IPS-20b (cell line): ENCODE measurements at regions not wholly inside any gene's neighbourhood (a gene's known extent, or its start where the extent isn't known, plus 50 kb on each side); places are given as distances from the start of the nearest gene placed in this dataset.

Experiments
- H3K27ac ChIP-seq: one replicate; pipeline ENCODE4 v1.5.1; 2013; ENCODE audit warnings: low read length
- H3K27me3 ChIP-seq: 2 replicates; pipeline ENCODE4 v1.6.1; 2013; ENCODE audit warnings: mild to moderate bottlenecking, low read length, inconsistent platforms; ENCODE audit not compliant: insufficient read depth
- H3K36me3 ChIP-seq: 2 replicates; pipeline ENCODE4 v1.6.1; 2013; ENCODE audit warnings: low read depth, mild to moderate bottlenecking, inconsistent platforms, low read length, moderate library complexity; ENCODE audit not compliant: insufficient read depth
- H3K4me1 ChIP-seq: 2 replicates; pipeline ENCODE4 v1.6.1; 2013; ENCODE audit warnings: mild to moderate bottlenecking, control low read depth, inconsistent platforms, low read length, moderate library complexity; ENCODE audit not compliant: insufficient read depth
- H3K4me3 ChIP-seq: 2 replicates; pipeline ENCODE4 v1.5.1; 2013; ENCODE audit warnings: mild to moderate bottlenecking, low read length, inconsistent platforms
- H3K9ac ChIP-seq: 2 replicates; pipeline ENCODE4 v1.6.1; 2013; ENCODE audit warnings: low read depth, mild to moderate bottlenecking, inconsistent platforms, low read length, moderate library complexity
- H3K9me3 ChIP-seq: 2 replicates; pipeline ENCODE4 v1.6.1; 2013; ENCODE audit warnings: mild to moderate bottlenecking, low read depth, low read length, inconsistent platforms; ENCODE audit not compliant: insufficient read depth

DNA sequence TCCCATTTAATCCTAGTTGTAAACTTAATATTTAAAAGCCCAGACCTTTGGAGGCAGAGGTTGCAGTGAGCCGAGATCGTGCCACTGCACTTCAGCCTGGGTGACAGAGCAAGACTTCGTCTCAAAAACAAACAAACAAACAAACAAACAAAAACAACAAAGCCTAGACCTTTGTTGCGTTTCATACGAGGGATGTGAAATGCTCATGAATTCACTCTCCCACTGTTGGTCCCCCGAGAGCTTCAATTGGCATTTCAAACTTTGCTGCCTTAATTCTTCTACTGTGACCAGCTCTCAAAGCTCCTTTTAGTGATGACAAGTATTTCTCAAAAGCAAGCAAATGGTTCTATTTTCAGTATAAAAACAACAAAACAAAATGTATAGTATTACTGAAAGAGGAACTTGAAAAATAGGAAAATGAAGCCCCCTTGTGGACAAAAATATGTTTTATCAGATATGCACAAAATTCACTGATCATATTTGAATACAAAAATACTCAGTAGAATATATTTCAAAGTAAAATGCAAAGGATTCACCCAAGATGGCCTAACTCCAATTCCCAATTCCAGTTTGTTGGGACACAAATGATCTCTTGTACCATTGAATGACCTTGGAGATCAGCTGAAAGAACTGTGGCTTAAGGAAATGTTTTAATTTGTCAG, 140.4 kb downstream of the ESM1 start:
- Histone ChIP-seq H3K9me3 (no peaks in the 10 kb centered on the region), H3K4me3 (no peak overlapping the region), H3K27ac (no peak overlapping the region), H3K36me3 (no peaks in the 10 kb centered on the region), H3K4me1 (no peaks in the 10 kb centered on the region), H3K9ac (no peak overlapping the region), H3K27me3 (no peaks in the 10 kb centered on the region)

DNA sequence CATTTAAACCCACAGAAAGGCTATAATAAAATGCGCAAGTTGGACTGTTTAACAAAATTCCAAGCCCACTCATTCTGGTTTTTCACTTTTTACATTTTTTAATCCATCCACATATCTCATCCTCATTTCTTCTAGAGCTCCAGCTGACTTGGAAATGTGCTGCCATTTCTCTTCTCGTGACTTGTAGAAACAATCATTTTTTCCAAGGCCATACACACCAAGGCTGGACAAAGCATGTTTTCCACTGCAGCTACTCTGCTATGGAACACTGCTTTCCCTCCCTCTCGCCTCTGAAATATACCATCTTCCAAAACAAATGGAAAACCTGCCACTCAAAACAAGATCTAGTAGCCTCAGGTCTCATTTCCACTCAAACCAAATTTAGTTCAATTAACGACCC, 141.1 kb downstream of the ESM1 start:
- H3K9ac ChIP-seq, result no peak overlapping the region
- no peak overlapping the region for H3K4me3 ChIP-seq
- H3K4me1 ChIP-seq, result no peaks in the 10 kb centered on the region
- no peaks in the 10 kb centered on the region for H3K9me3 ChIP-seq
- H3K36me3 ChIP-seq, result no peaks in the 10 kb centered on the region
- H3K27me3 ChIP-seq, result no peaks in the 10 kb centered on the region
- H3K27ac ChIP-seq, result no peak overlapping the region

- Histone ChIP-seq H3K27me3 (no peaks in the 10 kb centered on the region), H3K9me3 (no peaks in the 10 kb centered on the region), H3K4me1 (no peaks in the 10 kb centered on the region), H3K36me3 (no peaks in the 10 kb centered on the region), H3K27ac (no peak overlapping the region), H3K4me3 (no peak overlapping the region), H3K9ac (no peak overlapping the region)
Observed at GRCh38 chr5:54841481-54841880, 143.9 kb downstream of the ESM1 start.

- Histone ChIP-seq H3K4me1 (no peaks in the 10 kb centered on the region), H3K27ac (no peak overlapping the region), H3K27me3 (no peaks in the 10 kb centered on the region), H3K9me3 (no peaks in the 10 kb centered on the region), H3K9ac (no peak overlapping the region), H3K4me3 (no peak overlapping the region), H3K36me3 (no peaks in the 10 kb centered on the region)
Observed at GRCh38 chr5:54838843-54839242, 146.6 kb downstream of the ESM1 start.

GRCh38 chr5:54837981-54838380, 147.4 kb downstream of the ESM1 start:
- no peaks in the 10 kb centered on the region for H3K27me3 ChIP-seq
- no peaks in the 10 kb centered on the region for H3K4me1 ChIP-seq
- H3K36me3 ChIP-seq, result no peaks in the 10 kb centered on the region
- no peaks in the 10 kb centered on the region for H3K9me3 ChIP-seq
- no peak overlapping the region for H3K4me3 ChIP-seq
- no peak overlapping the region for H3K27ac ChIP-seq
- no peak overlapping the region for H3K9ac ChIP-seq

GRCh38 chr5:54837093-54837492, 148.3 kb downstream of the ESM1 start:
- Histone ChIP-seq H3K4me3 (no peak overlapping the region), H3K27ac (no peak overlapping the region), H3K4me1 (no peaks in the 10 kb centered on the region), H3K9me3 (no peaks in the 10 kb centered on the region), H3K9ac (no peak overlapping the region), H3K27me3 (no peaks in the 10 kb centered on the region), H3K36me3 (no peaks in the 10 kb centered on the region)

DNA sequence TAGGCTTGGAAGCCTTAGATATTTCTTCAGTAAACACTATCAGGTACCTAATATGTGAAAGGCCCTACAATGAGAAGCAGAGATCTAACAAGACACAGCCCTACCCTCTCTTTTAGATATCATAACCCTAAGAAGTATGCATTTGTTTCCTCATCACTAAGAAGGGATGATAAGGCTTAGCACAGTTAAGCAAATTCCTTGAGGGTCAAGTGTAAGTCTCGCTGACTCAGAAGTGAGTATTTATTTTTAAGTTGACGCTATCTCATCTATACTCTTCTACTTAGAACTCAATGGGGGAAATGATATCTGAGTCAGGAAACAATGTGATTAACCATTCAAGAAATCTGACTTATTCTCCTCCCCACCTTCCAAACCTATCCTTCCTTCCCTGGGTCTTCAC, 149.7 kb downstream of the ESM1 start:
- no peaks in the 10 kb centered on the region for H3K9me3 ChIP-seq
- no peak overlapping the region for H3K27ac ChIP-seq
- no peak overlapping the region for H3K4me3 ChIP-seq
- no peaks in the 10 kb centered on the region for H3K36me3 ChIP-seq
- no peaks in the 10 kb centered on the region for H3K27me3 ChIP-seq
- H3K9ac ChIP-seq, result no peak overlapping the region
- no peaks in the 10 kb centered on the region for H3K4me1 ChIP-seq

DNA sequence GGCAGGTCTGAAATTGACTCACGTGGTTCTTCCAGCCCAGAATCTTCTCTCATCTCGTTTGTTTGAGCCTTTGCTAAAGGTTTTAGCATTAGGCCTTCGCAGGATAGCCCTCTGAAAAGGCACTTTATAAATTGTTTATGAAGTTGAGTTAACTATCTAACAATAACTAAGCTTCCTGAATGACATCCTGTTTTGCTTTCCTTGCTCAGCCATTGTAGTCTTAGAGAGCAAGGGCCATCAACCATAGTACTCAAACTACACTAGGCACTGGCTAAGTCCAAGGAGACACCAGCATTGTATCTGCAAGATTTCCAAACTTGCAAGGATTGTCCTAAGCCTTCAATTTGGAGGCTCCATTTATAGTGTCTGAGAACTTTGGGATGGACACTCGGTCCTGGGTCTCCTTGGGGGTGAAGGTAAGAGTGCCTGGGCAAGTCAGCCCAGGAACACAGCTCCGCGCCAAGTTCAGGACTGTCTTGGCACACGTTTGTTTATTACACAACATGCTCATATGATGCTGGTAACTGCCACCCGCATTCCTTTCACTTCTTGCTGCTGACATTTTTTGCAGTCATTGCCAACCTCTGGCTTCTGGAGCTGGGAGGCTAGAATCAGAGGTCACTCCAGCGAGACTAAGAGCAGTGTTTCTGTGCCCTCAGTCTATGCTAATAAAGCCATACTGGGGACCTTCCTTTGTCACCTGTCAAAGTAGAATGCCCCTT, 151.1 kb downstream of the ESM1 start:
- no peak overlapping the region for H3K27ac ChIP-seq
- no peaks in the 10 kb centered on the region for H3K4me1 ChIP-seq
- no peaks in the 10 kb centered on the region for H3K36me3 ChIP-seq
- H3K9ac ChIP-seq, result no peak overlapping the region
- H3K4me3 ChIP-seq, result no peak overlapping the region
- no peaks in the 10 kb centered on the region for H3K9me3 ChIP-seq
- H3K27me3 ChIP-seq, result no peaks in the 10 kb centered on the region

DNA sequence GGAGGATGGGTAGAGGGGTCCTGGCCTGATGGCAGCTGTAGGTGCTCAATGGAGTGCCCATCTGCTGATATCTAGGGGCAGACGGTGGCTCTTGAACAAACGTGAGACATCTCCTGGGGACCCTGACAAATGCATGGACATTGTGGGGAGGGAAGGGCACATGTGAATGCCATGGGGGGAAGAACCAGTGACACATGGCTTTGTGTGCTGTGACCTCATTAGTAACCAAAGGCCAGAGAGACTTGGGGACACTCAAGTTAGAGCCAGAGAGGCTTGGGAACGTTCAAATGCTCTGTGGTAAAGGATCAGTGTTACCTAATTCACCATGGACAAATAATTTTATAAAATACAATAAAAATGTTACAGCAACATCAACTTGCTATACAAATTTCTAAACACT, 151.8 kb downstream of the ESM1 start:
- Histone ChIP-seq H3K9me3 (no peaks in the 10 kb centered on the region), H3K27me3 (no peaks in the 10 kb centered on the region), H3K4me1 (no peaks in the 10 kb centered on the region), H3K9ac (no peak overlapping the region), H3K27ac (no peak overlapping the region), H3K4me3 (no peak overlapping the region), H3K36me3 (no peaks in the 10 kb centered on the region)

- H3K4me3 ChIP-seq, result no peak overlapping the region
- H3K9me3 ChIP-seq, result no peaks in the 10 kb centered on the region
- H3K36me3 ChIP-seq, result no peaks in the 10 kb centered on the region
- no peaks in the 10 kb centered on the region for H3K27me3 ChIP-seq
- H3K27ac ChIP-seq, result no peak overlapping the region
- H3K4me1 ChIP-seq, result no peaks in the 10 kb centered on the region
- no peak overlapping the region for H3K9ac ChIP-seq
Observed at GRCh38 chr5:54832858-54833257, 152.5 kb downstream of the ESM1 start.

GRCh38 chr5:54832045-54832444, 153.3 kb downstream of the ESM1 start:
- Histone ChIP-seq H3K27ac (no peak overlapping the region), H3K4me3 (no peak overlapping the region), H3K36me3 (no peaks in the 10 kb centered on the region), H3K4me1 (no peaks in the 10 kb centered on the region), H3K9me3 (no peaks in the 10 kb centered on the region), H3K27me3 (no peaks in the 10 kb centered on the region), H3K9ac (no peak overlapping the region)

DNA sequence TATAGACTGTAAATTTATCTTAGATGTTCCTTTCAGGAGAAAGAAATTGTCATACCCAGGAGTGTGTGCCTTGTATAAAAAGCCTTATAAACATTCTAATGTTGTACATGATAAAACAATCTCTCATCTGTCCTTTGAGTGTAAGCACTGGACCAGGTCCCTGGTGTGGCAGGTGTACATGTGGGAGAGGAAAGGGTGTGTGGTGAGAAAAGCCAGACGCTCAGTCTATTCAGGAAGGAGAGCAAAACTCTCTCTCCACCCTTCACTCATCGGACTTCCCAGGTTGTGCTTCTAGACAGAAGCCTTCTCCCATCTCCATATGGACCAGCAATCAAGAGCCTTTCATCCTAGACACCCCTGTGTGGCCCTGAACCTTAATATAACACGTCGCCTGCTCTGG, 154.2 kb downstream of the ESM1 start:
- H3K27ac ChIP-seq, result no peak overlapping the region
- no peaks in the 10 kb centered on the region for H3K4me1 ChIP-seq
- H3K27me3 ChIP-seq, result no peaks in the 10 kb centered on the region

More for the DNA sequence above, 154.2 kb downstream of the ESM1 start:
- no peak overlapping the region for H3K9ac ChIP-seq
- no peaks in the 10 kb centered on the region for H3K36me3 ChIP-seq
- no peaks in the 10 kb centered on the region for H3K9me3 ChIP-seq
- H3K4me3 ChIP-seq, result no peak overlapping the region
